DND-41 (cell line): ENCODE measurements at regions not wholly inside any gene's neighbourhood (a gene's known extent, or its start where the extent isn't known, plus 50 kb on each side); places are given as distances from the start of the nearest gene placed in this dataset.

ENCODE experiments used
- CTCF ChIP-seq: IDR thresholded peaks from 2 replicates; pipeline ENCODE4 v1.5.1; 2012; ENCODE audit warnings: borderline replicate concordance, low read length, moderate library complexity, mild to moderate bottlenecking; ENCODE audit not compliant: poor library complexity, severe bottlenecking; ENCODE audit errors: extremely low read depth
- EZH2 ChIP-seq: IDR thresholded peaks from 3 replicates; pipeline ENCODE4 v1.6.1; 2012; ENCODE audit warnings: borderline replicate concordance, low read depth, mild to moderate bottlenecking, moderate library complexity, low read length, inconsistent platforms; ENCODE audit not compliant: severe bottlenecking

- TF ChIP-seq CTCF (no peak), EZH2 (no peak)
These were observed 115.8 kb downstream of the INHBA start for GRCh38 chr7:41586931-41587640.
